Natural killer cell treated with Interleukin-12 subunit alpha and Interleukin-12 subunit beta and Interleukin-15 and Interleukin-18, amount 100 ng/mL, for 72 hours (primary cell): ENCODE measurements at regions not wholly inside any gene's neighbourhood (a gene's known extent, or its start where the extent isn't known, plus 50 kb on each side); places are given as distances from the start of the nearest gene placed in this dataset.

ENCODE experiments used
- ATAC-seq, 2 donors: fragments of 150-1000 bp; cut with Tn5 transposase in 1 of 2; sonication (Bioruptor Pico), chemical (Tn5 transposase) in 1 of 2; 2 replicates each; pipeline ENCODE4 v1.10.0; 2021
- DNase-seq: peaks from one replicate; pipeline ENCODE4 v3.0.0; 2022; ENCODE audit warnings: low spot score
- H3K27ac Mint-ChIP-seq, 2 donors: 1 replicate in 1 of 2; 2 replicates in 1 of 2; pipeline ENCODE4 v1.8.0; 2022; ENCODE audit warnings: mixed read lengths in 2 of 2, mild to moderate bottlenecking in 1 of 2, moderate library complexity in 1 of 2
- H3K27me3 Mint-ChIP-seq, 2 donors: 1 replicate in 1 of 2; 2 replicates in 1 of 2; pipeline ENCODE4 v1.8.0; 2022; ENCODE audit warnings: mixed read lengths in 2 of 2
- H3K36me3 Mint-ChIP-seq: one replicate; pipeline ENCODE4 v1.8.0; 2022; ENCODE audit warnings: mixed read lengths
- H3K4me1 Mint-ChIP-seq, 2 donors: 1 replicate in 1 of 2; 2 replicates in 1 of 2; pipeline ENCODE4 v1.8.0; 2022; ENCODE audit warnings: low read depth in 2 of 2, mixed read lengths in 2 of 2, mild to moderate bottlenecking in 1 of 2
- H3K4me3 Mint-ChIP-seq: one replicate; pipeline ENCODE4 v1.8.0; 2022; ENCODE audit warnings: mixed read lengths
- H3K9me3 Mint-ChIP-seq: 2 replicates; pipeline ENCODE4 v1.8.0; 2022; ENCODE audit warnings: mixed read lengths

- Mint-ChIP-seq H3K27me3 (no peaks in the 10 kb centered on the region), H3K4me3 (no peak overlapping the region), H3K4me1 (no peaks in the 10 kb centered on the region), H3K9me3 (no peaks in the 10 kb centered on the region), H3K36me3 (no peaks in the 10 kb centered on the region), H3K27ac (no peak overlapping the region)
- DNase-seq (no peak), ATAC-seq (no peak)
These were observed 218.1 kb upstream of the CD180 start for GRCh38 chr5:67414712-67415111.

- Mint-ChIP-seq H3K27ac (no peak overlapping the region), H3K27me3 (peaks cover 0 to 2% of the 10 kb centered on the region in 2 donors), H3K36me3 (no peaks in the 10 kb centered on the region), H3K9me3 (no peaks in the 10 kb centered on the region), H3K4me1 (no peaks in the 10 kb centered on the region), H3K4me3 (no peak overlapping the region)
- ATAC-seq (no peak), DNase-seq (no peak)
These were observed 217.1 kb upstream of the CD180 start for GRCh38 chr5:67413721-67414120.

DNA sequence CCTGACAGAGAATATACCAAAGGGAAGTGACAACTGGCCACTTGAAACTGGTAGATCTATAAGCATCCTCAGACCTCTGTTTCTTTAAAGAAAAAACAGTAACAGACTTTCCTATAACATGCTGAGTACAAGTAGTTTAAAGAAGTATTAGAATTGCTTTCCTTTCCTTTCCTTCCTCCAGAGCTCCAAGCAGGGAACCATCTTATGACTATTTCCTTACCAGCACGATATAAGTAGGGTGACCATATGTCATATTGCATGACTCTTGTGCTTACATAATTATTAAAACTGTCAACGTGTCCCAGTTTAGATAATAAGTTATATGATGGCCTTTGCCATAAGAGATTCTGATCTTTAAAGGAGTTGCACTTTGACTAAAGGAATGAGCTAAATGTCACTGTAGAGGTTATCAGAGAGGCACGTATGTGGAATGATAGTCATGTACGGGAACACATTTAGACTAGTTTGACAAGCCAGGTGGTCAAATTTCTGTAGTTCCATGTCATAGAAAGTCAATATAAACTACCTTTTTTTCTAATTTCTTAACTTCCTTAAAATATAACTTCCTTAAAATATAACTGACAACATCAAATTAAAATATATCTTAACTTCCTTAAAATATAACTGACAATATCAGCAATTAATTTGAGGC lies 212.7 kb upstream of the CD180 start:
- H3K36me3 Mint-ChIP-seq = no peaks in the 10 kb centered on the region
- ATAC-seq (no peak), DNase-seq (no peak)
- no peak overlapping the region for H3K27ac Mint-ChIP-seq
- H3K27me3 Mint-ChIP-seq = peaks cover 0 to 5% of the 10 kb centered on the region in 2 donors
- no peaks in the 10 kb centered on the region for H3K9me3 Mint-ChIP-seq
- no peak overlapping the region for H3K4me3 Mint-ChIP-seq
- H3K4me1 Mint-ChIP-seq = no peaks in the 10 kb centered on the region

DNA sequence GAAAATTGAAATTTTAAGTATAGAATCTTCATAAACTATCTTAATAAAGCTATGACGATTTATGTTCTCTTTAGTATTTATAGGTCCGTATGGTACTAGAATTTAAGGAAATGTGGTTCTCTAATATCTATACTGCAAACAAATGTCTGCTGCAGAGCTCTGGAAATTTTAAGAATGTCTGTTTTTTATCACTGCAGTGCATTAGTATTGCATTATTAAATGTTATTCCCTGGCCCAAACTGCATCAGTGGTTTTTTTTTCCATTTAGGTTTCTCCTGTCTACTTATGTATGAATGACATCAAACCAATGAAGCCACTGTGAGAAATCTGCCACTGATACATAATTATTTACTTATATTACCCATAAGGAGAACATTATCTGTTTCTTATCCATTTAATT lies 211.4 kb upstream of the CD180 start:
- DNase-seq = no peak
- H3K4me3 Mint-ChIP-seq = no peak overlapping the region
- no peaks in the 10 kb centered on the region for H3K4me1 Mint-ChIP-seq
- no peaks in the 10 kb centered on the region for H3K36me3 Mint-ChIP-seq
- no peaks in the 10 kb centered on the region for H3K9me3 Mint-ChIP-seq
- peaks cover 8 to 9% of the 10 kb centered on the region in 2 donors for H3K27me3 Mint-ChIP-seq
- H3K27ac Mint-ChIP-seq = no peak overlapping the region
- no peak for ATAC-seq

- H3K4me1 Mint-ChIP-seq = no peaks in the 10 kb centered on the region
- no peak overlapping the region for H3K4me3 Mint-ChIP-seq
- H3K27me3 Mint-ChIP-seq = peaks cover 8 to 9% of the 10 kb centered on the region in 2 donors
These were observed 209.2 kb upstream of the CD180 start for GRCh38 chr5:67405755-67406154.

DNA sequence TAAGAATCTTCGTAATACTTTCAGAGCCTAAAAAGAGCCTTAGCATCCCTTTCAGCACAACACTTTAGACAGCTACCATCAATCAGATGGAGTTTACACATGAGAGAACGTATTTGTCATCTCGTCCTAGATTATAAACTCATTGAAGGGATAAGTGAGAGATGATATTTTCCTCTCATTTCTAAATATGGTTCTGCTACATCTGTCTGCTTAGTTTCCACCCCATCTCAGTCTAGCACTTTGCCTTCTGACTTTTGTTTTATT lies 208.4 kb upstream of the CD180 start:
- Mint-ChIP-seq H3K27me3 (peaks cover 8 to 12% of the 10 kb centered on the region in 2 donors), H3K27ac (no peak overlapping the region), H3K36me3 (no peaks in the 10 kb centered on the region), H3K4me1 (no peaks in the 10 kb centered on the region), H3K4me3 (no peak overlapping the region), H3K9me3 (no peaks in the 10 kb centered on the region)
- no peak for DNase-seq
- ATAC-seq = no peak

More at GRCh38 chr5:67405755-67406154, 209.2 kb upstream of the CD180 start:
- ATAC-seq (no peak), DNase-seq (no peak)
- no peak overlapping the region for H3K27ac Mint-ChIP-seq
- no peaks in the 10 kb centered on the region for H3K36me3 Mint-ChIP-seq
- H3K9me3 Mint-ChIP-seq = no peaks in the 10 kb centered on the region

GRCh38 chr5:67404256-67405100 lies 207.9 kb upstream of the CD180 start:
- no peaks in the 10 kb centered on the region for H3K9me3 Mint-ChIP-seq
- no peak overlapping the region for H3K27ac Mint-ChIP-seq
- H3K4me3 Mint-ChIP-seq = no peak overlapping the region
- H3K36me3 Mint-ChIP-seq = no peaks in the 10 kb centered on the region
- peaks cover 8 to 12% of the 10 kb centered on the region in 2 donors for H3K27me3 Mint-ChIP-seq
- DNase-seq = no peak
- no peaks in the 10 kb centered on the region for H3K4me1 Mint-ChIP-seq
- no peak for ATAC-seq

- Mint-ChIP-seq H3K27me3 (peaks cover 8 to 9% of the 10 kb centered on the region in 2 donors), H3K9me3 (no peaks in the 10 kb centered on the region), H3K36me3 (no peaks in the 10 kb centered on the region), H3K4me3 (no peak overlapping the region), H3K4me1 (no peaks in the 10 kb centered on the region), H3K27ac (no peak overlapping the region)
- no peak for ATAC-seq
- DNase-seq = no peak
These were observed 205.9 kb upstream of the CD180 start for GRCh38 chr5:67402526-67402925.

DNA sequence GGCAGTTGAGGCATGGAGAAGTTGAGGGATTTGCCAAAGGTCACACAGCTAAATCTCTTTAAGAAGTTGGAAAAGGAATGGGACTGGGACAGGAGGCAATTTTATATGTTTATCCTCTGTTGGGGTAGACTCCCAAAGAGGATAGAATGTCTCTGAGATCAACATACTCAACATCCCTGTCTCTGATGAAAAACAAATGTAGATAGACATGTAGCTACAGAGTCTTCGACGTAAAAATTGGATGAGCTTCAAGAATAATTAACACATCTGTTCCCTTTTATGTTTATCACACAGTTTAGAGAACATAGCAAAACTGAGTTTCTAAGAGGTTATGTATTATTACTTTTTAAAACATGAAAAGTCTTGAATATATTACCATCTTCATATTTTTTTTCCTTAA lies 204.6 kb upstream of the CD180 start:
- Mint-ChIP-seq H3K9me3 (no peaks in the 10 kb centered on the region), H3K27me3 (peaks cover 7 to 8% of the 10 kb centered on the region in 2 donors), H3K4me3 (no peak overlapping the region), H3K27ac (no peak overlapping the region), H3K36me3 (no peaks in the 10 kb centered on the region), H3K4me1 (no peaks in the 10 kb centered on the region)
- no peak for ATAC-seq
- no peak for DNase-seq

- H3K4me3 Mint-ChIP-seq = no peak overlapping the region
- H3K4me1 Mint-ChIP-seq = no peaks in the 10 kb centered on the region
- H3K36me3 Mint-ChIP-seq = no peaks in the 10 kb centered on the region
- H3K9me3 Mint-ChIP-seq = no peaks in the 10 kb centered on the region
- DNase-seq (no peak), ATAC-seq (no peak)
- no peak overlapping the region for H3K27ac Mint-ChIP-seq
- H3K27me3 Mint-ChIP-seq = peaks cover 7 to 8% of the 10 kb centered on the region in 2 donors
These were observed 204.2 kb upstream of the CD180 start for GRCh38 chr5:67400752-67401151.

- peaks cover 0 to 3% of the 10 kb centered on the region in 2 donors for H3K27me3 Mint-ChIP-seq
- no peak for ATAC-seq
- no peaks in the 10 kb centered on the region for H3K4me1 Mint-ChIP-seq
- no peaks in the 10 kb centered on the region for H3K9me3 Mint-ChIP-seq
- H3K4me3 Mint-ChIP-seq = no peak overlapping the region
- no peak overlapping the region for H3K27ac Mint-ChIP-seq
- no peaks in the 10 kb centered on the region for H3K36me3 Mint-ChIP-seq
- DNase-seq = no peak
These were observed 199.3 kb upstream of the CD180 start for GRCh38 chr5:67395790-67396418.

GRCh38 chr5:67393211-67393610 lies 196.6 kb upstream of the CD180 start:
- Mint-ChIP-seq H3K27ac (no peak overlapping the region), H3K27me3 (no peaks in the 10 kb centered on the region), H3K9me3 (no peaks in the 10 kb centered on the region), H3K4me3 (no peak overlapping the region), H3K4me1 (no peaks in the 10 kb centered on the region), H3K36me3 (no peaks in the 10 kb centered on the region)
- DNase-seq (no peak), ATAC-seq (no peak)

GRCh38 chr5:67390935-67391334 lies 194.3 kb upstream of the CD180 start:
- Mint-ChIP-seq H3K9me3 (no peaks in the 10 kb centered on the region), H3K27me3 (peaks cover 0 to 3% of the 10 kb centered on the region in 2 donors), H3K27ac (no peak overlapping the region), H3K36me3 (no peaks in the 10 kb centered on the region), H3K4me3 (no peak overlapping the region), H3K4me1 (no peaks in the 10 kb centered on the region)
- no peak for ATAC-seq
- DNase-seq = no peak

- ATAC-seq (no peak), DNase-seq (no peak)
- Mint-ChIP-seq H3K27me3 (peaks cover 17 to 21% of the 10 kb centered on the region in 2 donors), H3K4me1 (no peaks in the 10 kb centered on the region), H3K9me3 (peaks cover 3% of the 10 kb centered on the region), H3K36me3 (peaks cover 9% of the 10 kb centered on the region), H3K27ac (no peak overlapping the region), H3K4me3 (no peak overlapping the region)
These were observed 186.9 kb upstream of the CD180 start for GRCh38 chr5:67383451-67383850.
